Right atrium auricular region (tissue), 2 donors: ENCODE measurements at regions not wholly inside any gene's neighbourhood (a gene's known extent, or its start where the extent isn't known, plus 50 kb on each side); places are given as distances from the start of the nearest gene placed in this dataset.

Experiments
- DNase-seq: peaks from one replicate; pipeline ENCODE4 v3.0.0-alpha.2; 2019; ENCODE audit warnings: low spot score
- H3K27ac ChIP-seq, 2 donors: fragments of 200-600 bp; sonication (generic); 1 replicate in 1 of 2; 2 replicates in 1 of 2; pipeline ENCODE4 v1.5.1; 2016 to 2019
- H3K27me3 ChIP-seq, 2 donors: fragments of 200-600 bp; sonication (generic); one replicate each; pipeline versions ENCODE4 v1.5.1 to v1.6.0; 2017 to 2019
- H3K36me3 ChIP-seq: fragments of 200-600 bp; sonication (generic); one replicate; pipeline ENCODE4 v1.5.1; 2016
- H3K4me1 ChIP-seq, 2 donors: fragments of 200-600 bp; sonication (generic); one replicate each; pipeline versions ENCODE4 v1.5.1 to v1.6.0; 2017 to 2019
- H3K4me3 ChIP-seq, 2 donors: fragments of 200-600 bp; sonication (generic); 1 replicate in 1 of 2; 2 replicates in 1 of 2; pipeline ENCODE4 v1.5.1; 2017 to 2019; ENCODE audit warnings: mild to moderate bottlenecking in 1 of 2, moderate library complexity in 1 of 2
- H3K9me3 ChIP-seq, 2 donors: fragments of 200-600 bp; sonication (generic); one replicate each; pipeline ENCODE4 v1.5.1; 2019
- CTCF ChIP-seq, 2 donors: fragments of 200-600 bp; sonication (generic); IDR thresholded peaks; one replicate each; pipeline ENCODE4 v1.5.1; 2019; ENCODE audit warnings: antibody characterized with exemption in 2 of 2

- no peak for DNase-seq
- Histone ChIP-seq H3K27me3 (no peaks in the 10 kb centered on the region), H3K9me3 (no peaks in the 10 kb centered on the region), H3K36me3 (no peaks in the 10 kb centered on the region), H3K4me1 (peaks cover 0 to 17% of the 10 kb centered on the region in 2 donors), H3K4me3 (no peak overlapping the region), H3K27ac (no peak overlapping the region)
- no peak for TF ChIP-seq CTCF (IDR thresholded peaks at IDR 0.05)
Measured at GRCh38 chr2:121102941-121103340, 182.1 kb downstream of the TFCP2L1 start.

- peaks cover 0 to 16% of the 10 kb centered on the region in 2 donors for H3K4me1 ChIP-seq
- H3K9me3 ChIP-seq: no peaks in the 10 kb centered on the region
- no peaks in the 10 kb centered on the region for H3K27me3 ChIP-seq
- no peak overlapping the region for H3K4me3 ChIP-seq
- no peak overlapping the region for H3K27ac ChIP-seq
- TF ChIP-seq CTCF (IDR thresholded peaks at IDR 0.05): no peak
- H3K36me3 ChIP-seq: no peaks in the 10 kb centered on the region
- DNase-seq: no peak
Measured at GRCh38 chr2:121103960-121104359, 181.0 kb downstream of the TFCP2L1 start.

- Histone ChIP-seq H3K27me3 (no peaks in the 10 kb centered on the region), H3K4me1 (peaks cover 0 to 8% of the 10 kb centered on the region in 2 donors), H3K9me3 (no peaks in the 10 kb centered on the region), H3K4me3 (no peak overlapping the region), H3K36me3 (no peaks in the 10 kb centered on the region), H3K27ac (no peak overlapping the region)
- no peak for TF ChIP-seq CTCF (IDR thresholded peaks at IDR 0.05)
- DNase-seq: no peak
Measured at GRCh38 chr2:121104721-121105141, 180.3 kb downstream of the TFCP2L1 start.

GRCh38 chr2:121110924-121111323 is 174.1 kb downstream of the TFCP2L1 start:
- H3K36me3 ChIP-seq: no peaks in the 10 kb centered on the region
- no peak for DNase-seq
- TF ChIP-seq CTCF (IDR thresholded peaks at IDR 0.05): no peak
- no peaks in the 10 kb centered on the region for H3K9me3 ChIP-seq
- H3K27ac ChIP-seq: no peak overlapping the region
- H3K27me3 ChIP-seq: no peaks in the 10 kb centered on the region
- H3K4me3 ChIP-seq: no peak overlapping the region
- H3K4me1 ChIP-seq: no peaks in the 10 kb centered on the region

GRCh38 chr2:121118951-121119350 is 166.1 kb downstream of the TFCP2L1 start:
- Histone ChIP-seq H3K27ac (no peak overlapping the region), H3K4me3 (no peak overlapping the region), H3K27me3 (no peaks in the 10 kb centered on the region), H3K4me1 (no peaks in the 10 kb centered on the region), H3K9me3 (no peaks in the 10 kb centered on the region), H3K36me3 (no peaks in the 10 kb centered on the region)
- no peak for TF ChIP-seq CTCF (IDR thresholded peaks at IDR 0.05)
- DNase-seq: no peak

GRCh38 chr2:121120411-121120810 is 164.6 kb downstream of the TFCP2L1 start:
- H3K27ac ChIP-seq: no peak overlapping the region
- no peak overlapping the region for H3K4me3 ChIP-seq
- no peaks in the 10 kb centered on the region for H3K4me1 ChIP-seq
- H3K27me3 ChIP-seq: no peaks in the 10 kb centered on the region
- no peaks in the 10 kb centered on the region for H3K36me3 ChIP-seq
- DNase-seq: no peak
- H3K9me3 ChIP-seq: no peaks in the 10 kb centered on the region
- no peak for TF ChIP-seq CTCF (IDR thresholded peaks at IDR 0.05)
